Hepatocyte (in vitro differentiated cells): ENCODE measurements at regions not wholly inside any gene's neighbourhood (a gene's known extent, or its start where the extent isn't known, plus 50 kb on each side); places are given as distances from the start of the nearest gene placed in this dataset.

ENCODE experiments used
- DNase-seq: peaks from one replicate; pipeline ENCODE4 v3.0.0-alpha.2; 2016; ENCODE audit warnings: low spot score
- H2AFZ ChIP-seq: fragments of 200-600 bp; sonication (generic); 2 replicates; pipeline ENCODE4 v1.6.0; 2016; ENCODE audit warnings: antibody characterized with exemption, mild to moderate bottlenecking
- H3K27ac ChIP-seq: fragments of 200-600 bp; sonication (generic); 2 replicates; pipeline ENCODE4 v1.5.1; 2016; ENCODE audit warnings: mild to moderate bottlenecking
- H3K27me3 ChIP-seq: fragments of 200-600 bp; sonication (generic); 2 replicates; pipeline ENCODE4 v1.6.1; 2016
- H3K36me3 ChIP-seq: fragments of 200-600 bp; sonication (generic); replicated peaks from 2 replicates; pipeline ENCODE4 v1.5.1; 2016; ENCODE audit warnings: low read depth; ENCODE audit not compliant: insufficient read depth
- H3K4me1 ChIP-seq: fragments of 200-600 bp; sonication (generic); 2 replicates; pipeline ENCODE4 v1.5.1; 2016; ENCODE audit warnings: mild to moderate bottlenecking, moderate library complexity; ENCODE audit not compliant: insufficient read depth
- H3K4me2 ChIP-seq: fragments of 200-600 bp; sonication (generic); 2 replicates; pipeline ENCODE4 v1.6.0; 2016
- H3K4me3 ChIP-seq: fragments of 200-600 bp; sonication (generic); 2 replicates; pipeline ENCODE4 v1.5.1; 2016; ENCODE audit warnings: mild to moderate bottlenecking
- H3K79me2 ChIP-seq: fragments of 200-600 bp; sonication (generic); 2 replicates; pipeline ENCODE4 v1.6.0; 2017; ENCODE audit warnings: mild to moderate bottlenecking
- H3K9me2 ChIP-seq: fragments of 200-600 bp; sonication (generic); replicated peaks from 2 replicates; pipeline ENCODE4 v1.6.0; 2017; ENCODE audit warnings: mild to moderate bottlenecking; ENCODE audit not compliant: insufficient read depth
- H3K9me3 ChIP-seq: fragments of 200-600 bp; sonication (generic); 2 replicates; pipeline ENCODE4 v1.5.1; 2016; ENCODE audit warnings: low read depth, mild to moderate bottlenecking
- H4K20me1 ChIP-seq: fragments of 200-600 bp; sonication (generic); 2 replicates; pipeline ENCODE4 v1.6.0; 2016; ENCODE audit warnings: mild to moderate bottlenecking; ENCODE audit not compliant: insufficient read depth, poor library complexity, severe bottlenecking
- CTCF ChIP-seq: fragments of 200-600 bp; sonication (generic); IDR thresholded peaks from 2 replicates; pipeline ENCODE4 v1.5.1; 2016; ENCODE audit warnings: antibody characterized with exemption, mild to moderate bottlenecking; ENCODE audit not compliant: poor library complexity
- EZH2 ChIP-seq: fragments of 200-600 bp; sonication (generic); IDR thresholded peaks from 2 replicates; pipeline ENCODE4 v1.6.1; 2016; ENCODE audit warnings: antibody characterized with exemption, mild to moderate bottlenecking, borderline replicate concordance
- EZH2phosphoT487 ChIP-seq: fragments of 200-600 bp; sonication (generic); IDR thresholded peaks from one replicate; pipeline ENCODE4 v1.6.1; 2018; ENCODE audit warnings: antibody characterized with exemption, mild to moderate bottlenecking, low read depth, moderate library complexity; ENCODE audit not compliant: unreplicated experiment, severe bottlenecking
- WGBS: methylation state at CpG from one replicate; pipeline ENCODE4 v1.1.6; 2016; ENCODE audit warnings: low lambda C conversion rate; ENCODE audit errors: missing lambda C conversion rate; 5-methylcytosine and 5-hydroxymethylcytosine counted together

- no peak for TF ChIP-seq EZH2phosphoT487
- TF ChIP-seq EZH2, result no peak
- TF ChIP-seq CTCF, result no peak
- H3K4me3 ChIP-seq, result no peak overlapping the region
- no peak overlapping the region for H3K4me2 ChIP-seq
- no peaks in the 10 kb centered on the region for H3K79me2 ChIP-seq
- H3K36me3 ChIP-seq, result no peaks in the 10 kb centered on the region
- H3K9me2 ChIP-seq, result no peaks in the 10 kb centered on the region
- H3K4me1 ChIP-seq, result no peaks in the 10 kb centered on the region
- H3K9me3 ChIP-seq, result no peaks in the 10 kb centered on the region
- H4K20me1 ChIP-seq, result no peaks in the 10 kb centered on the region
- H2AFZ ChIP-seq, result no peak overlapping the region
- no peak overlapping the region for H3K27ac ChIP-seq
- DNase-seq, result no peak
- no peaks in the 10 kb centered on the region for H3K27me3 ChIP-seq
- WGBS, result 80% methylated on average over 3 of the region's 3 CpGs
Observed at GRCh38 chr5:72691751-72692150, 124.7 kb upstream of the TNPO1 start.

DNA sequence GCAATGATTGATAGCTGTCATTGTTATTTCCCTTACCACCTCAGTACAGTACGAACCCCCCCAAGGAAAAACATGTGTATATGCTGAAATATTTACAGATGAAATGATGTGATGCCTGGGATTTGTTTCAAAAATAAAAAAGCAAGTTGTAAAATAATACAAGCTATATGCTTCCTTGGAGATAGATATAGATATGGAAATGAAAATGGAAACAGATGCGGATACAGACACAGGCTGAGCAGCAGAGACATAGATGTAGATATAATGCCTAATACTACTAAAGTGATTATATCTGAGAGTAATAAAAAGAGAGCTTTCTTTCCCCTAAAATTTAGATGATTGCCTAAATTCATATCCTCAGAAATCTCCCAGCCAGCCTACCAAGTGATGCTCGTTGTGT is 127.5 kb upstream of the TNPO1 start:
- DNase-seq, result no peak
- Histone ChIP-seq H3K79me2 (no peaks in the 10 kb centered on the region), H3K27me3 (no peaks in the 10 kb centered on the region), H3K36me3 (no peaks in the 10 kb centered on the region), H4K20me1 (no peaks in the 10 kb centered on the region), H3K4me1 (no peaks in the 10 kb centered on the region), H3K4me2 (no peak overlapping the region), H3K27ac (no peak overlapping the region), H2AFZ (no peak overlapping the region), H3K4me3 (no peak overlapping the region), H3K9me2 (no peaks in the 10 kb centered on the region), H3K9me3 (no peaks in the 10 kb centered on the region)
- TF ChIP-seq EZH2phosphoT487, result no peak
- no peak for TF ChIP-seq CTCF
- no peak for TF ChIP-seq EZH2
- 93% methylated on average over 3 of the region's 3 CpGs for WGBS

DNA sequence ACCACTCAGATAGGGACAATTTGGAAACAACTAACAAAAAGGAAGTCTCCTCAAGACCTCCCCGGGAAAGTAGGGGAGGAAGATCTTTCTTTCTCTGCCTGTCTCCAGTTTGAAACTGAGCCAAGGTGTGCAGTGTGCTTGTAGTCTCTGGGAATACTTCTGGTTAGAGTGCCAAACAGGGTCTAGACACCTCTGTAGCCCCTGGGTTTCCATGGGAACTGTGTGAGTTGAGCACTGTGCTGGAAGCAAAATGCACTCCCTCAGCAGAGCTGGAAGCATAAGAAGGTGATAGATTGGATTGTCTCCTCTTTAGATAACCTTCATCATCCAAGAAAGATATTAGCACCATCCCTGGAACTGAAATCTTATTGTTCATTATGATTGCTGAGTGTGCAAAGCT is 129.2 kb upstream of the TNPO1 start:
- H3K36me3 ChIP-seq, result no peaks in the 10 kb centered on the region
- no peaks in the 10 kb centered on the region for H3K9me3 ChIP-seq
- H3K27me3 ChIP-seq, result no peaks in the 10 kb centered on the region
- H3K79me2 ChIP-seq, result no peaks in the 10 kb centered on the region
- H3K9me2 ChIP-seq, result no peaks in the 10 kb centered on the region
- WGBS, result 73% methylated on average over 1 of the region's 1 CpG
- H3K27ac ChIP-seq, result no peak overlapping the region
- no peak overlapping the region for H2AFZ ChIP-seq
- TF ChIP-seq EZH2phosphoT487, result no peak
- no peak for DNase-seq
- no peaks in the 10 kb centered on the region for H4K20me1 ChIP-seq
- H3K4me3 ChIP-seq, result no peak overlapping the region
- no peak overlapping the region for H3K4me2 ChIP-seq
- no peaks in the 10 kb centered on the region for H3K4me1 ChIP-seq

DNA sequence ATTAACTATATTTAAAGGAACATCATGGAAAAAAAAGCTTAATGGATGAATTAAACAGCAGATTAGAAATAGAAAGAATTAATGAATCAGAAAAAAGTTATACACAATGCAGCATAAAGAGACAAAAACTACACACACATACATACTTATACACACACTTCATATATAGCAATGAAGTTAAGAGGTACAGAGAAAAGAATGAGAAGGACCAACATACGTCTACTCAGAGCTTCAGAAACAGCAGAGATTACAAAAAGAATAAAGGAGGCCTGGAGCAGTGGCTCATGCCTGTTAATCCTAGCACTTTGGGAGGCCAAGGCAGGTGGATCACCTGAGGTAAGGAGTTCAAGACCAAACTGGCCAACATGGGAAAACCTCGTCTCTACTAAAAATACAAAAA is 133.9 kb upstream of the TNPO1 start:
- Histone ChIP-seq H3K9me3 (no peaks in the 10 kb centered on the region), H3K79me2 (no peaks in the 10 kb centered on the region), H3K4me3 (no peak overlapping the region), H3K4me2 (no peak overlapping the region), H3K9me2 (no peaks in the 10 kb centered on the region), H4K20me1 (no peaks in the 10 kb centered on the region), H3K36me3 (no peaks in the 10 kb centered on the region), H3K4me1 (no peaks in the 10 kb centered on the region), H2AFZ (no peak overlapping the region), H3K27me3 (no peaks in the 10 kb centered on the region), H3K27ac (no peak overlapping the region)
- no peak for TF ChIP-seq CTCF
- no peak for TF ChIP-seq EZH2
- TF ChIP-seq EZH2phosphoT487, result no peak
- DNase-seq, result no peak
- 91% methylated on average over 2 of the region's 2 CpGs for WGBS
